ENCODE measurements at regions not wholly inside any gene's neighbourhood (a gene's known extent, or its start where the extent isn't known, plus 50 kb on each side); places are given as distances from the start of the nearest gene placed in this dataset.

GRCh38 chr10:125466685-125467084 is 216.3 kb downstream of the TEX36 start:
- TF ChIP-seq CTCF (conservative IDR thresholded peaks at IDR 0.05; ENCODE audit: low read length): no peak
- TF ChIP-seq EZH2phosphoT487 (IDR thresholded peaks at IDR 0.05; ENCODE audit: borderline replicate concordance): no peak
